Neural progenitor cell (in vitro differentiated cells): ENCODE measurements at regions not wholly inside any gene's neighbourhood (a gene's known extent, or its start where the extent isn't known, plus 50 kb on each side); places are given as distances from the start of the nearest gene placed in this dataset.

Experiments used
- DNase-seq: peaks from one replicate; pipeline ENCODE4 v3.0.0-alpha.2; 2016; ENCODE audit warnings: low spot score
- H2AFZ ChIP-seq: fragments of 200-600 bp; sonication (generic); replicated peaks from 2 replicates; pipeline ENCODE4 v1.6.1; 2016; ENCODE audit warnings: antibody characterized with exemption
- H3F3A ChIP-seq: fragments of 200-600 bp; sonication (generic); 2 replicates; pipeline ENCODE4 v1.6.1; 2016; ENCODE audit warnings: antibody characterized with exemption, low read depth
- H3K27ac ChIP-seq: fragments of 200-600 bp; sonication (generic); 2 replicates; pipeline ENCODE4 v1.5.1; 2016; ENCODE audit warnings: mild to moderate bottlenecking
- H3K27me3 ChIP-seq: fragments of 200-600 bp; sonication (generic); 2 replicates; pipeline ENCODE4 v1.6.1; 2016; ENCODE audit warnings: mild to moderate bottlenecking, moderate library complexity
- H3K36me3 ChIP-seq: fragments of 200-600 bp; sonication (generic); 2 replicates; pipeline ENCODE4 v1.5.1; 2016
- H3K4me1 ChIP-seq: fragments of 200-600 bp; sonication (generic); 2 replicates; pipeline ENCODE4 v1.6.1; 2016; ENCODE audit warnings: mixed run types
- H3K4me2 ChIP-seq: fragments of 200-600 bp; sonication (generic); 2 replicates; pipeline ENCODE4 v1.6.1; 2016
- H3K4me3 ChIP-seq: fragments of 200-600 bp; sonication (generic); 2 replicates; pipeline ENCODE4 v1.5.1; 2016
- H3K79me2 ChIP-seq: fragments of 200-600 bp; sonication (generic); 2 replicates; pipeline ENCODE4 v1.6.1; 2016; ENCODE audit warnings: low read depth
- H3K9ac ChIP-seq: fragments of 200-600 bp; sonication (generic); 2 replicates; pipeline ENCODE4 v1.6.1; 2016
- H3K9me3 ChIP-seq: fragments of 200-600 bp; sonication (generic); 2 replicates; pipeline ENCODE4 v1.5.1; 2016; ENCODE audit warnings: low read depth
- H4K20me1 ChIP-seq: fragments of 200-600 bp; sonication (generic); 2 replicates; pipeline ENCODE4 v1.6.1; 2016; ENCODE audit warnings: low read depth
- H3K27ac Mint-ChIP-seq: 3 replicates; pipeline ENCODE4 v1.8.0; 2021; ENCODE audit warnings: mixed read lengths
- H3K27me3 Mint-ChIP-seq: 2 replicates; pipeline ENCODE4 v1.8.0; 2022; ENCODE audit warnings: low read depth, mild to moderate bottlenecking, inconsistent platforms, moderate library complexity, mixed read lengths; ENCODE audit not compliant: insufficient read depth
- H3K36me3 Mint-ChIP-seq: 3 replicates; pipeline ENCODE4 v1.8.0; 2021; ENCODE audit warnings: mixed read lengths
- H3K4me1 Mint-ChIP-seq: 3 replicates; pipeline ENCODE4 v1.8.0; 2021; ENCODE audit warnings: mixed read lengths
- H3K4me3 Mint-ChIP-seq: 3 replicates; pipeline ENCODE4 v1.8.0; 2021; ENCODE audit warnings: mild to moderate bottlenecking, moderate library complexity, mixed read lengths
- H3K9me3 Mint-ChIP-seq: 3 replicates; pipeline ENCODE4 v1.8.0; 2020; ENCODE audit warnings: mixed read lengths
- EZH2 ChIP-seq: fragments of 200-600 bp; sonication (generic); IDR thresholded peaks from 2 replicates; pipeline ENCODE4 v1.6.1; 2017; ENCODE audit warnings: antibody characterized with exemption, mild to moderate bottlenecking, moderate library complexity
- EZH2phosphoT487 ChIP-seq: fragments of 200-600 bp; sonication (generic); IDR thresholded peaks from 2 replicates; pipeline ENCODE4 v1.6.1; 2017; ENCODE audit warnings: antibody characterized with exemption
- TF ChIP-seq, protein P1 (sequence below): fragments of 200-600 bp; sonication (generic); IDR thresholded peaks from 2 replicates; pipeline ENCODE4 v1.5.1; 2017; ENCODE audit warnings: antibody characterized with exemption, mild to moderate bottlenecking

DNA sequence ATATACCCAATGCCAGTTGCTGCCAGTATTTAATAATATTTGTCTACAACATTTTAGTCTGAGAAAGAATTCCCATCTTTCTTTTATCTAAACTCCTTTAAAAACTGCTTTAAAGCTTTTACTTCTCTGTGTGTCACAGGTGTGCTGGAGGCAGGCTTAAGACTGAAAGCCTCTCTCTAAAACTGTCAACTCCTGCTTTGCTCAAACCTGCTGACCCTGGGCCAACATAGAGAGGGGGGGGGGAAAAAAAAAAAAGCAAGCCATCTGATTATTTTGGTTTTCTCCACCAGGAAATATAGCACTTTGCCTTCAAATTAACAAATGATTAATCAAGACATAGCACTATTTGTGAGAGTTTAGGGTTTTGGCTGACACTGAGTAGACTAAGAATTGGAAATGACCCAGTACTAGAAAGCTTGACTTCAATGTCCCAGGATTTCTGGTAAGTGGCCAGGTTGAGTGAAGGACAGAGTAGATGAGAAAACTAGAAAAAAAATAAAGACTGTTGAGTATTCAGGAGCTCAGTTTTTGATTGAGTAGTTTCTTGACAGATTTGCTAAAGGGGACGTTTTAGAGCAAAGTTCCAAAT, 357.0 kb upstream of the FLRT2 start:
- Histone ChIP-seq H3K9me3 (no peaks in the 10 kb centered on the region), H3K79me2 (no peaks in the 10 kb centered on the region), H3K4me3 (no peak overlapping the region), H3K27ac (no peak overlapping the region), H4K20me1 (no peaks in the 10 kb centered on the region), H3K4me2 (no peak overlapping the region), H2AFZ (no peak overlapping the region), H3K9ac (no peak overlapping the region), H3F3A (no peaks in the 10 kb centered on the region), H3K4me1 (no peaks in the 10 kb centered on the region), H3K27me3 (no peaks in the 10 kb centered on the region), H3K36me3 (no peaks in the 10 kb centered on the region)
- no peaks in the 10 kb centered on the region for H3K4me1 Mint-ChIP-seq
- no peak for DNase-seq
- H3K27me3 Mint-ChIP-seq = no peaks in the 10 kb centered on the region
- H3K36me3 Mint-ChIP-seq = no peaks in the 10 kb centered on the region
- no peak overlapping the region for H3K27ac Mint-ChIP-seq
- H3K4me3 Mint-ChIP-seq = no peak overlapping the region
- no peaks in the 10 kb centered on the region for H3K9me3 Mint-ChIP-seq
- TF ChIP-seq EZH2 (no peak), EZH2phosphoT487 (no peak)
- TF ChIP-seq, protein P1, sequence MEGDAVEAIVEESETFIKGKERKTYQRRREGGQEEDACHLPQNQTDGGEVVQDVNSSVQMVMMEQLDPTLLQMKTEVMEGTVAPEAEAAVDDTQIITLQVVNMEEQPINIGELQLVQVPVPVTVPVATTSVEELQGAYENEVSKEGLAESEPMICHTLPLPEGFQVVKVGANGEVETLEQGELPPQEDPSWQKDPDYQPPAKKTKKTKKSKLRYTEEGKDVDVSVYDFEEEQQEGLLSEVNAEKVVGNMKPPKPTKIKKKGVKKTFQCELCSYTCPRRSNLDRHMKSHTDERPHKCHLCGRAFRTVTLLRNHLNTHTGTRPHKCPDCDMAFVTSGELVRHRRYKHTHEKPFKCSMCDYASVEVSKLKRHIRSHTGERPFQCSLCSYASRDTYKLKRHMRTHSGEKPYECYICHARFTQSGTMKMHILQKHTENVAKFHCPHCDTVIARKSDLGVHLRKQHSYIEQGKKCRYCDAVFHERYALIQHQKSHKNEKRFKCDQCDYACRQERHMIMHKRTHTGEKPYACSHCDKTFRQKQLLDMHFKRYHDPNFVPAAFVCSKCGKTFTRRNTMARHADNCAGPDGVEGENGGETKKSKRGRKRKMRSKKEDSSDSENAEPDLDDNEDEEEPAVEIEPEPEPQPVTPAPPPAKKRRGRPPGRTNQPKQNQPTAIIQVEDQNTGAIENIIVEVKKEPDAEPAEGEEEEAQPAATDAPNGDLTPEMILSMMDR = no peak

DNA sequence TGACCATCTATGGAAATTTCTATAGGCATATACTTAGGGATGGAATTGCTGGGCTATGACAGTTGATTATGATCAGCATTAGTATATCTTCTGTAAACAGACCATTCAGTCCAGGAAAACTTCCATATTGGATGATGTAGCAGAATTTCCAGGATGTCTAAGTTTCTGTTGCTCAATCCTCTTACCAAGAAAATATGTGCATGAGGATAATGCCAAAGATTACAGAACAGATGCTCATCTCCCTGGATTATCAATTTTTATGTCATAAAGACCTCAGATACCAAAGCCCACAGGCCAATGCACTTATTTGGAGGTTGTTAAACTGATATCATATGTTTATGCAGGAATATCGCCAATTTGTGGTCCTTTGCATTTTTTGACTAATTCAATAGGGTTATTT, 354.4 kb upstream of the FLRT2 start:
- H3K79me2 ChIP-seq = no peaks in the 10 kb centered on the region
- Mint-ChIP-seq H3K9me3 (peaks cover 5% of the 10 kb centered on the region), H3K4me1 (no peaks in the 10 kb centered on the region), H3K27ac (no peak overlapping the region), H3K4me3 (no peak overlapping the region), H3K27me3 (no peaks in the 10 kb centered on the region), H3K36me3 (no peaks in the 10 kb centered on the region)
- DNase-seq = no peak
- no peaks in the 10 kb centered on the region for H3K9me3 ChIP-seq
- H3F3A ChIP-seq = no peaks in the 10 kb centered on the region
- no peaks in the 10 kb centered on the region for H3K4me1 ChIP-seq
- H4K20me1 ChIP-seq = no peaks in the 10 kb centered on the region
- TF ChIP-seq EZH2 (no peak), EZH2phosphoT487 (no peak)
- TF ChIP-seq, protein P1 = no peak
- H3K9ac ChIP-seq = no peak overlapping the region
- no peak overlapping the region for H3K4me3 ChIP-seq
- H3K27me3 ChIP-seq = no peaks in the 10 kb centered on the region
- no peak overlapping the region for H2AFZ ChIP-seq
- no peaks in the 10 kb centered on the region for H3K36me3 ChIP-seq
- H3K4me2 ChIP-seq = no peak overlapping the region
- H3K27ac ChIP-seq = no peak overlapping the region

DNA sequence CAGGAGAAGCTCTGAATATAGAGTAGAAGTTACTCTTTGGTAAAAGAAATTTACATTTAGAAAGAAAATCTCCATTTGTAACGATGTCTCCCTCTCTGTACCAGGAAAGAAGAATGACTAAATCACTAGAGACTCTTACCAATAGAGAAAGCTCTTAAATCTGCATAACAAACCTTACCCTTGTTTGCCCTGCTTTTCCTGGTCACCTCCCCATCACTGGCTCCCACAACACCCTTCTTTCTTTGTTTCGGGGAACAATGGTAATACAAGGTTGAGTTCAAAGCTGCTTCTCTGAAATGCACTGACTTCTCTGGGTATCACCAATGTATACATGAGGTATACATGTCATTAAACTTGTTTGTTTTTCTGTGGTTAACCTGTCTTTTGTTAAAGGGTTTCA, 351.1 kb upstream of the FLRT2 start:
- Histone ChIP-seq H3K4me1 (peaks cover 5% of the 10 kb centered on the region), H2AFZ (no peak overlapping the region), H3K4me2 (no peak overlapping the region), H3K4me3 (no peak overlapping the region), H4K20me1 (no peaks in the 10 kb centered on the region), H3K27ac (no peak overlapping the region), H3K9me3 (no peaks in the 10 kb centered on the region), H3K9ac (no peak overlapping the region), H3K79me2 (no peaks in the 10 kb centered on the region), H3F3A (no peaks in the 10 kb centered on the region), H3K27me3 (no peaks in the 10 kb centered on the region), H3K36me3 (no peaks in the 10 kb centered on the region)
- Mint-ChIP-seq H3K9me3 (peaks cover 5% of the 10 kb centered on the region), H3K36me3 (no peaks in the 10 kb centered on the region), H3K27ac (no peak overlapping the region), H3K27me3 (no peaks in the 10 kb centered on the region), H3K4me1 (no peaks in the 10 kb centered on the region), H3K4me3 (no peak overlapping the region)
- DNase-seq = no peak
- TF ChIP-seq EZH2 (no peak), EZH2phosphoT487 (no peak)
- TF ChIP-seq, protein P1 = no peak
